G401 (cell line): ENCODE measurements at regions not wholly inside any gene's neighbourhood (a gene's known extent, or its start where the extent isn't known, plus 50 kb on each side); places are given as distances from the start of the nearest gene placed in this dataset.

Source experiments
- DNase-seq: peaks from one replicate; pipeline ENCODE4 v3.0.0-alpha.2; 2015; ENCODE audit warnings: low spot score
- in situ Hi-C: cut with HindIII; loops from 2 replicates; pipeline ENCODE4 v1.10.0; 2016; ENCODE audit warnings: low sequenced_read_pairs, mixed read lengths

GRCh38 chr9:86648156-86648827, 294.1 kb upstream of the TUT7 start:
- no peak for DNase-seq
- in situ Hi-C loops = no loop called here

- in situ Hi-C loops = no loop called here
- DNase-seq = peak; percentile 7
These were observed 291.1 kb upstream of the TUT7 start for GRCh38 chr9:86645303-86645702.

DNA sequence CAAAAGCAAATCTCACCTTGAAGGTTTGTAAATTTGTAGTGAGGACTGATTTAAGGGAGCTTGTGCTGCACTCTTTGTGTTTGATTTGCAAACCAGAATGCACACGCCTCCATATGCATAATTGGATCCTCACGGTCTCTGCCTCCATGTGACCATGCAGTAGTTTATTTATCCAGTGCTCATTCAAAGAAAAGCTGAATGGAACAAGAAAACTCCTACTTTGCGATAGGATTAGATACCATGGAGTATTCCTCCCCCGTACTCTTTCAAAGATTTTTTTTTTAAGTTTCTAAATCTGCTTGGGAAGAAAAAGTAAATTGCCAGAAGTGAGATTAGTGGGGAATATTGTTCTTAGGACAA, 290.4 kb upstream of the TUT7 start:
- in situ Hi-C loops = no loop called here

DNA sequence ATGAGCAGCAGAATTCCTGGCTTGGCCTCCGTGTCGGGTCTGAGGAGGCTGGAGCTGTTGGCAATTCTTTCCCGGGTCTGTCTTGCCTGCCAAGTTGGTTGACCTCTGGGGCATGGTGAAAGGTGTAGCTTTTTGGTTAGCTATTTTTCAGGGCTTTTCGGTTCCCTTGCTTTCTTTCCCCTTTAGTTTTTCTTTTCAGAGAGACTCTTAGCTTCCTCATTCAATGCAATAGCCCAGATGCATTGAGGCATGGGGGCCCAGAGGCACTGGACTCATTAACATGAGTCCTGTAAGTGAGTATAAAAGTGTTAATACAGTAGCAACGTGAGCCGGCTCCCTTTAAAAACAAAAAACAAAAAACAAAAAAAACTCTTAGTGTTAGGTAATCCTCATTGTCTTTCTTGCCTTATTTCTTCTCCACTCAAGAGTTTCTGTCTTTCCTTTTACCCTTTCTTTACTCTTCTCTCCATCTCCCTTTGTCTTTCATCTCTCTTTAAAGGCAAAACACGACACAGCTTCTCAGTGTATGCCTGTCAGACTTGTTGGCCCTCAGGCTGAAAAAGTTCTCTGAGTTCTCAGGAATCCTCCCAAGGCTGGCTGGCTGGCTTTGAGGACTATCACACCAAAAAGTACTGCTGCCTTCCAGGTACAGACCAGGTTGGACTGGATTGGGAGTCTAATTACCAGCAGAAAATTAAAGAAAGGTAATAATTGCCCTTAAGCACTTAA, 289.9 kb upstream of the TUT7 start:
- in situ Hi-C loops = no loop called here
- no peak for DNase-seq

More for the DNA sequence above, 290.4 kb upstream of the TUT7 start:
- DNase-seq = no peak

- in situ Hi-C loops = no loop called here
- DNase-seq = no peak
These were observed 288.5 kb upstream of the TUT7 start for GRCh38 chr9:86642721-86643120.

DNA sequence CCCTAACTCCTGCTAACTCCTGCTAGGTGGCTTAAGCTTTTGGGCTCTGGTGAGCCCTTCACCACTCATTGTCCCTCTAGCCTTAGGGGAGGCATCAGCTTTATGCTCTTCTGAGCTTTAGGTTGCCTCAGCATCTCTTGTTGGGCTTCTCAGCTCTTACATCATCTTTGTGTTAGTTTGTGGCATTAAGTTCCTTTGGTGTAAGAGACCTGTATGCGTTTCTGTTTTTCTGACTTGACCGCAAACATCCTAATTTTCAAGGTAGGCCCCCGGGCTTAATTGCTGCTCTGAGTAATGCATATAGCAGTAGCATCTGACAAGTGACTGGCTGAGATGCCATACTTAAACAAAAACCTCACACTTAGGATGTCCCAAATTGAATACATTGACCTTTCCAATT, 287.8 kb upstream of the TUT7 start:
- in situ Hi-C loops = no loop called here
- DNase-seq = no peak

GRCh38 chr9:86639899-86640379, 285.7 kb upstream of the TUT7 start:
- in situ Hi-C loops = no loop called here
- no peak for DNase-seq

DNA sequence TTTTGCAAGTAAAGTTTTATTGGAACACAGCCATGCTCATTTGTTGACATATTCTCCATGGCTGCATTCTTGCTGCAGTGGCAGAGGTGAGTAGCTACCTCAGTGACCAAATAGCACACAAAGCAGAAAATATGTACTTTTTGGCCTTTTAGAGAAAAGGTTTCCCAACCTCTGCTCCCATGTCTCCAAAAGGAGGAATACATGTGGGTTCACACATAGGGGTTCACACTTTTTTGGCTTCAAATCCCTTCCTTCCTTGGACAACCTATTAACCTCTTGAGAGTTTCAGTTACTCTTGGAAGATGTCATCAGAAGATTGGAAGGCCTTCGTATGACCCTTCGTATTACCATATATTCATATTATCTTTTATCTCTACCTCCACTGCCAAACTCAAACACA, 285.1 kb upstream of the TUT7 start:
- in situ Hi-C loops = no loop called here
- no peak for DNase-seq

DNA sequence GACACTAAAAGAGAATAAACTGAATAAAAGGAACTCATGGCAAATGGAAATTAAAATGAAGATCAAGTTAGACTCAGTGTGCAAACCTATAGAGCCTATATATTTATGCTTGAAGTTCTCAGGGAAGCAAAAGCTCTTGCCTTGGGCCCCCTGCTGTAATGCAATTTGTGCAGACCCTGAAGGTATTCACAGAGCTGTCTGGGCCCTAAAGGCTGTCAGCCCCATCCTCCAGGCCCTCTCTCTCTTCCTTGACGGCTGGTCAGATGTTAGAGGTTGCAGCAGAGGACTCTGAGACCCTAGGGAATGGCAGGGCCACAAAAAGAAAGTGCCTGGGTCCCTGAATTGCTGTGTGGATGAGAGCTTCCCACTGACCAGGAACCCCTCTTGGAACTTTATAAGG, 283.9 kb upstream of the TUT7 start:
- no peak for DNase-seq
- in situ Hi-C loops = no loop called here

DNA sequence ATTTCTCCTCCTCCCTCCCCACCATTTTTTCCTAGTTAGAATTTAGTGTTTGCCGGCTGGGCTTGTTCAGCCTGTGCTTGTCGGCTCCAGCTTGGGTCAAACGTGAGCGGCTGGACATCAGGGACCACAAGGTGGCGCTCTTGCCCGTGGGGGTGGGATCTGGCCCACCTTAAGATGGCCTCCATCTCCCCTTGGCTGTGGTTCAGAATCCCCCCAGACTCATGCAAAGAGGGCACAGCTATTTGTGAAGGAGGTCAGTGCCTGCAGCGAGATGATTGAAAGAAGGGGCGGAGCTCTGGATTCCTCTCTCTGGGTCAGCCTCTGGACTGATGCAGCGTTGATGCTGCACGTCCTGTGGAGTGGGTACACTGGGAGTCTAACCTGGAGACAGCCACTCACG, 283.3 kb upstream of the TUT7 start:
- peak; percentile 7 for DNase-seq

DNA sequence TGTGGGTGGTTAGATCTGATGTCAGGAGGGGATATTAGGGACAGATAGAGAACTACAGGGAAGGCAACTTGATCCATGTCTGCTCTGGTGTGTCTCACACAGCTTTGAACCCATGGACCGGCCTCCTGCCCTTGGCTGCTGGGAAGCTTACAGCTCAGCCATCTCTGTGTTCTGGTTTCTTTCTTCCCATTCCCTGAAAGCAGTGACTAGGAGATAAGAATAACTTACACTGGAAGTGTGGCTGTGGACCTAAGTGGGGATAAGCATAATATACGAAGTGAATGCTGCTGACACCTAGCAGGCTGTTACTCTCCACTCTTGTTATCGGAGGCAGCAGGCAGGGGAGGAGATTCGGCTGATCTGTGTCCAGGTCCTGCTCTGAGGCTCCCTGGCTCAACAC, 282.3 kb upstream of the TUT7 start:
- in situ Hi-C loops = no loop called here
- no peak for DNase-seq

More for the DNA sequence above, 283.3 kb upstream of the TUT7 start:
- in situ Hi-C loops = no loop called here

- in situ Hi-C loops = no loop called here
- no peak for DNase-seq
These were observed 281.8 kb upstream of the TUT7 start for GRCh38 chr9:86636038-86636437.

DNA sequence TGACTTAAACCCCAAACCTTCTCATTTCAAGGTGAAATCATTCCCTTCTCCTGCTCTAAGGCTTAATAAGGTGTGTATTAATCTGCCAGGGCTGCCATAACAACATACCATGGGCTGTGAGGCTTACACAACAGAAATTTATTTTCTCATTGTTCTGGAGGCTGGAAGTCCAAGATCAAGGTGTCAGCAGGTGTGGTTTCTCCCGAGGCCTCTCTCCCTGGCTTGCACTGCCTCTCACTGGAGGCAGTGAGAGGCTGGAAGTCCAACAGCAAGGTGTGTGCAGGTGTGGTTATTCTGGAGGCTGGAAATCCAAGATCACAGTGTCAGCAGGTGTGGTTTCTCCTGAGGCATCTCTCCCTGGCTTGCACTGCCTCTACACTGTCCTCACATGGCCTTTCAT, 280.3 kb upstream of the TUT7 start:
- in situ Hi-C loops = no loop called here
- DNase-seq = no peak

DNA sequence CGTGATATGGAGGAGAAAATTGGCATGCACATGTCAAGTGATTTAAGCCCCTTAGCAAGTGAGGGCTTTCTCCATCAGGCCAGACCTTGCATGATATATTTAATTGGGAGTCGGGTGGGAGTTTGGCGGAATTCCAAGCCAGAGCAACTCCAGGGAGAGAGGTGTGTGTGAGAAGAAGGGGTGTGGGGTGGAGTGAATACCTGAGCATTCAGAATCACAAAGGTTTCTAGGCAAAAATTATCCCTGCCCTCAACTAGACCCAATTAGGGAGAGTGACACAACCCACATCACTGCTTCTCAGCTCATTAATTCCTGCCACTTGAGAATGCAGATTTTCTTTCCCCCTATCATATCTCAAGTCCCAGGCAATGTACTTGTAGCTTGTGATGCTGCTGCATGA, 279.7 kb upstream of the TUT7 start:
- in situ Hi-C loops = no loop called here
- no peak for DNase-seq

GRCh38 chr9:86632537-86632936, 278.3 kb upstream of the TUT7 start:
- DNase-seq = no peak
- in situ Hi-C loops = no loop called here

DNA sequence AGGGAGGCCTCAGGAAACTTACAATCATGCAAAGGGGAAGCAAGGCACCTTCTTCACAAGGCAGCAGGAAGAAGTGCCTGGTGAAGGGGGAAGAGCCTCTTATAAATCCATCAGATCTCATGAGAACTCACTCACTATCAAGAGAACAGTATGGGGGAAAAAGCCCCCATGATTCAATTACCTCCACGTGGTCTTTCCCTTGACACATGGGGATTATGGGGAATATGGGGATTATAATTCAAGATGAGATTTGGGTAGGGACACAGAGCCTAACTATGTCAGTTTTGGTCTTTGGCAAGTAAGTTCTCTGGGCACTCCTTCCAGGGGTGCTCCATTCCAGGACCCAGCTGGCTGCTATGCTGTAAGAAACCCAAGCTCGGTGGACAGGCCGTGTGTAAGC, 275.3 kb upstream of the TUT7 start:
- in situ Hi-C loops = no loop called here

DNA sequence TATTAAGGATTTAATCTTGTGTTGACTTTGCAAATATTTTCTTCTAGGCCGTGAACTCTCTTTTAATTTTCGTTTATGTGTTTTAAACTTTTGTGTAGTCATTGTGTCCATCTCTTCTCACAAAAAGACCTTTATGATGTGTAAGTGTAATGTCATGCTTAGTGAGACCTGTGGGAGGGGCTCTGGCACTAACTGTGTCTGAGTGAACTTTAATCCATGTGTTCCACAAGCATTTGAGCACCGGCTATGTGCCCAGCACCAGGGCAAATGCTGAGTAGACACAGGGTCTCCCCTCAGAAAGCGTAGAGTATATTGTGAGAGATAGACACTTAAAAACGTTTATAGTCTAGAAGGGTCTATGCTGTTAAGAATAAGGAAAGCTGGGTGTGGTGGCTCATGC, 272.6 kb upstream of the TUT7 start:
- in situ Hi-C loops = no loop called here
- DNase-seq = no peak

More for the DNA sequence above, 275.3 kb upstream of the TUT7 start:
- DNase-seq = no peak

DNA sequence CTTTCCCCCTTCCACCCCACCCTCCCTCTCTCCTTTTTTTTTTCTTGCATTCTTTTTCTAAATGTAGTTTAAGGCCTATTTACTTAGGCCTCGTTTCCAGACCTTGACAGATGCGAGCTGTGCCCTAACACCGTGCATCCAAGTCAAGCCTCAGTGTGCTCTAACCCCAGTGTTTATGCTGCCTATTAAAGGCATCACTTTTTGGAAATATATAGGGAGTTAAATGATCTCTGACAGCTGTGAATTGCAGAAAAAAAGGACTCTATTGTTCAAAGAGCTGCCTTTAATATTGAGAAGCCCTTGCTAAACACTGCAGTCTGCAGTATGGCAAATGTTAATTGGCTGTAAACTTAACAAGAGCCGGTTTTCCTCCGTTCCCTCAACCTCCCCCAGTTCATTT, 270.4 kb upstream of the TUT7 start:
- no peak for DNase-seq
- in situ Hi-C loops = no loop called here

DNA sequence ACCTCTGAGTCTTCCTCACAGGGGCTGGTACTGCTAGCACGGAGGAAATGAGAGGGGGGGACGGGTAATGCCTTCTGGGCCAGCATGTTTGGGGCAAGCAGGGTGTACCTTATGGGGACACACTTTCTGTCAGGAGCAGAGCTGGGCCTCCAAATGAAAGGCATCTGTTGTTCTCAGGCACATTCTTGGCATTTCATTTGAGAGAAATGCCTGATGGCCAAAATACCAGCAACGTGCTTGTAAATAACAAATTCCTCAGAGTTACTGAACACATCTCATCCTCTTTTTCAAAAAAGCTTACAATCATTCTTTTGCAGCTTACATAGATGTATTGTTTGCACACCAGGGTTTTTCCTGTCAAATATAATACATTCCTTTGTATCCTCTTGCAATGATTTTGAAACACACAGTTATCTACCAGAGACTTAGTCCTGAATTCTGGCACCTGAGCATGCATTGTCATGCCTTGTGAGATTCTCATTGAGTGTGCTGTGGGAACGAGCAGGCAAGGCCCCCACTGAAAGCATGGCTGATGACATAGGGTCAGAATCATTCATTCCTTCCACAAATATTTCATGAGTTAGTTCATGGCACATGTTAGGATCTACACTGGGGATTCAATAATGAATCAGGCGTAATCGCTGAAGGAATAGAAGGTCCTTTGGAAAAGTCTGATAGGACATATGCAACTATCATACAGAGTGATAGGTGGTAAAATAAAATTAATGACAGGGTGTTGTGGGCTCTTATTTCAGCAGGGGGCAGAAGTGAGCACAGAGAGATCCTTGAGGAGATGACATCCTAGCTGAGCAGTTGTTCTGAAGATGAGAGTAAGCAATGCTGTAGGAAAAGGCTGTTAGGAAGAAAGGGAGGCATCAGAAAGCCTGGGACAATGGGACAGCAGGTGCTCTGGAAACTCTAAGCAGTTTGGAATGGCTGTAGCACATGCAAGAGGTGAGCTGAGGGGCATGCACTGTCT, 260.9 kb upstream of the TUT7 start:
- no peak for DNase-seq
- in situ Hi-C loops = no loop called here

DNA sequence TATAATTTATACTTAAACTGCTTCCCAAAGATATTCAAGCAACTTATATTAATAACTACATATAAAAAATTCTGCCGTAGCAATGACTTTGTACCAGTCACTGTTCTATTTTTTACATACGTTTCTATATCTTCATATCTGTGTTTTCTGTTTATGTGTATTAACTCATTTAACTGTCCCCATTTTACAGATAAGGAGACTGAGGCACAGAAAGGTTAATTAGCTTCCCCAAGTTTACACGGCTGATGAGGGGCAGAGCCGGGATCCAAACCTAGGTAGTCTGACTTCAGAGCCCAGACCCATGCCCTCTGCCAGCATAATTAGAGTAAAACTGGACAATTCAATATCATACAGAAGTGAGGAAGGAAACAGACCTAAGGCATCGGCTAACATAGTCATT, 259.7 kb upstream of the TUT7 start:
- DNase-seq = no peak
- in situ Hi-C loops = no loop called here
